ENCODE measurements at regions not wholly inside any gene's neighbourhood (a gene's known extent, or its start where the extent isn't known, plus 50 kb on each side); places are given as distances from the start of the nearest gene placed in this dataset.

DNA sequence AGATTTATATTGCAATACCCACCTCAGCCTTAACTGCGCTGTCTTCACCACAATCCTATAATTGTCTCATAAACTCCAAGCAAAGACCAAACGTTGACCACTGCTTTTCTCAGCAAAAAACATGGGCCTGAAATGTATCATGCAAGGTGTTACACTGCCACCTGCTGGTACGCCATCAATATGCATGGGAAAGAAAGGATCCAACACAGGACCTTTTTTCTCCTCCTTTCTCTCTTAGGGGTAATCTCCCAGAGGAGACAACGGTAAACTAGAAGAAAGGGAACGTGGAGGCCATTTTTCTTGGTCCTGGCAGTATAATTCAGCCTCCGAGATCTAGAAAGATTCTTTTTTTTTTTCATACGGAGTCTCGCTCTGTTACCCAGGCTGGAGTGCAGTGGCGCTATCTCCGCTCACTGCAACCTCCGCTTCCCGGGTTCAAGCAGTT lies 79.1 kb upstream of the MPP7 start (continued):
- TF ChIP-seq MBD4 (IDR thresholded peaks at IDR 0.05; ENCODE audit: borderline replicate concordance, low read length) (no peak), ZSCAN25 (CRISPR knock-in tag; IDR thresholded peaks at IDR 0.05) (0 out of 2 replicates have a peak, but pooled peaks have one; percentile 24), THAP11 (CRISPR knock-in tag; IDR thresholded peaks at IDR 0.05) (0 out of 2 replicates have a peak, but pooled peaks have one; percentile 36), ZNF768 (CRISPR knock-in tag; IDR thresholded peaks at IDR 0.05) (no peak), RXRB (CRISPR knock-in tag; IDR thresholded peaks at IDR 0.05; ENCODE audit: borderline replicate concordance) (peak; percentile 52; the same call in 1 of the 2 replicates), RFX5 (IDR thresholded peaks at IDR 0.05; ENCODE audit: low read depth, low read length) (0 out of 2 replicates have a peak, but pooled peaks have one; percentile 23), TARDBP (CRISPR knock-in tag; IDR thresholded peaks at IDR 0.05) (peak; percentile 23; the same call in 1 of the 2 replicates), ZSCAN30 (CRISPR knock-in tag; IDR thresholded peaks at IDR 0.05) (no peak), KLF16 (CRISPR knock-in tag; IDR thresholded peaks at IDR 0.05) (peak in 1 of 2 experiments; percentile 65; a peak in 2 of 4 replicates), ZNF644 (CRISPR knock-in tag; IDR thresholded peaks at IDR 0.05; ENCODE audit: low read depth) (peak; percentile 46; the same call in 1 of the 2 replicates), KAT7 (CRISPR knock-in tag; IDR thresholded peaks at IDR 0.05; ENCODE audit: borderline replicate concordance) (0 out of 2 replicates have a peak, but pooled peaks have one; percentile 32), FOXA3 (CRISPR knock-in tag; IDR thresholded peaks at IDR 0.05) (peak; percentile 37; the same call in 1 of the 2 replicates), ERF (CRISPR knock-in tag; IDR thresholded peaks at IDR 0.05) (peak; percentile 63; the same call in 1 of the 2 replicates), REPIN1 (CRISPR knock-in tag; IDR thresholded peaks at IDR 0.05; ENCODE audit: borderline replicate concordance, low read depth) (peak; percentile 64; the same call in 1 of the 2 replicates), MAFK (conservative IDR thresholded peaks at IDR 0.05 in 1 of 2, IDR thresholded peaks at IDR 0.05 in 1 of 2; ENCODE audit: low read length in 2 of 2) (peak; percentile 73 to 80; a peak in 3 of 4 replicates), GATAD2A (CRISPR knock-in tag; IDR thresholded peaks at IDR 0.05) (peak; percentile 48; the same call in 1 of the 2 replicates), SMAD3 (CRISPR knock-in tag; IDR thresholded peaks at IDR 0.05) (0 out of 2 replicates have a peak, but pooled peaks have one; percentile 52), SOX13 (IDR thresholded peaks at IDR 0.05) (no peak), SOX13 (CRISPR knock-in tag; conservative IDR thresholded peaks at IDR 0.05 in 1 of 2, IDR thresholded peaks at IDR 0.05 in 1 of 2) (peak in 1 of 2 experiments; percentile 24; a peak in 1 of 4 replicates), SALL1 (CRISPR knock-in tag; IDR thresholded peaks at IDR 0.05) (peak; percentile 56; the same call in 1 of the 2 replicates), ZNF136 (CRISPR knock-in tag; IDR thresholded peaks at IDR 0.05; ENCODE audit: low read depth) (no peak), RAD21 (CRISPR knock-in tag; IDR thresholded peaks at IDR 0.05) (peak; percentile 96), ZNF12 (CRISPR knock-in tag; IDR thresholded peaks at IDR 0.05) (0 out of 2 replicates have a peak, but pooled peaks have one; percentile 36), ELF3 (CRISPR knock-in tag; IDR thresholded peaks at IDR 0.05) (0 out of 2 replicates have a peak, but pooled peaks have one; percentile 43), PHF8 (CRISPR knock-in tag; IDR thresholded peaks at IDR 0.05) (0 out of 2 replicates have a peak, but pooled peaks have one; percentile 35), ZNF678 (CRISPR knock-in tag; IDR thresholded peaks at IDR 0.05) (no peak)
- TF ChIP-seq, protein P1, sequence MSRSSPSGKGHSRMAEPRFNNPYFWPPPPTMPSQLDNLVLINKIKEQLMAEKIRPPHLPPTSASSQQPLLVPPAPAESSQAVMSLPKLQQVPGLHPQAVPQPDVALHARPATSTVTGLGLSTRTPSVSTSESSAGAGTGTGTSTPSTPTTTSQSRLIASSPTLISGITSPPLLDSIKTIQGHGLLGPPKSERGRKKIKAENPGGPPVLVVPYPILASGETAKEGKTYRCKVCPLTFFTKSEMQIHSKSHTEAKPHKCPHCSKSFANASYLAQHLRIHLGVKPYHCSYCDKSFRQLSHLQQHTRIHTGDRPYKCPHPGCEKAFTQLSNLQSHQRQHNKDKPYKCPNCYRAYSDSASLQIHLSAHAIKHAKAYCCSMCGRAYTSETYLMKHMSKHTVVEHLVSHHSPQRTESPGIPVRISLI (CRISPR knock-in tag; IDR thresholded peaks at IDR 0.05; ENCODE audit: borderline replicate concordance), result peak; percentile 67; the same call in 1 of the 2 replicates
- TF ChIP-seq, protein P2, sequence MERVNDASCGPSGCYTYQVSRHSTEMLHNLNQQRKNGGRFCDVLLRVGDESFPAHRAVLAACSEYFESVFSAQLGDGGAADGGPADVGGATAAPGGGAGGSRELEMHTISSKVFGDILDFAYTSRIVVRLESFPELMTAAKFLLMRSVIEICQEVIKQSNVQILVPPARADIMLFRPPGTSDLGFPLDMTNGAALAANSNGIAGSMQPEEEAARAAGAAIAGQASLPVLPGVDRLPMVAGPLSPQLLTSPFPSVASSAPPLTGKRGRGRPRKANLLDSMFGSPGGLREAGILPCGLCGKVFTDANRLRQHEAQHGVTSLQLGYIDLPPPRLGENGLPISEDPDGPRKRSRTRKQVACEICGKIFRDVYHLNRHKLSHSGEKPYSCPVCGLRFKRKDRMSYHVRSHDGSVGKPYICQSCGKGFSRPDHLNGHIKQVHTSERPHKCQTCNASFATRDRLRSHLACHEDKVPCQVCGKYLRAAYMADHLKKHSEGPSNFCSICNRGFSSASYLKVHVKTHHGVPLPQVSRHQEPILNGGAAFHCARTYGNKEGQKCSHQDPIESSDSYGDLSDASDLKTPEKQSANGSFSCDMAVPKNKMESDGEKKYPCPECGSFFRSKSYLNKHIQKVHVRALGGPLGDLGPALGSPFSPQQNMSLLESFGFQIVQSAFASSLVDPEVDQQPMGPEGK (CRISPR knock-in tag; IDR thresholded peaks at IDR 0.05), result peak; percentile 23; the same call in 1 of the 2 replicates
- TF ChIP-seq, protein P3, sequence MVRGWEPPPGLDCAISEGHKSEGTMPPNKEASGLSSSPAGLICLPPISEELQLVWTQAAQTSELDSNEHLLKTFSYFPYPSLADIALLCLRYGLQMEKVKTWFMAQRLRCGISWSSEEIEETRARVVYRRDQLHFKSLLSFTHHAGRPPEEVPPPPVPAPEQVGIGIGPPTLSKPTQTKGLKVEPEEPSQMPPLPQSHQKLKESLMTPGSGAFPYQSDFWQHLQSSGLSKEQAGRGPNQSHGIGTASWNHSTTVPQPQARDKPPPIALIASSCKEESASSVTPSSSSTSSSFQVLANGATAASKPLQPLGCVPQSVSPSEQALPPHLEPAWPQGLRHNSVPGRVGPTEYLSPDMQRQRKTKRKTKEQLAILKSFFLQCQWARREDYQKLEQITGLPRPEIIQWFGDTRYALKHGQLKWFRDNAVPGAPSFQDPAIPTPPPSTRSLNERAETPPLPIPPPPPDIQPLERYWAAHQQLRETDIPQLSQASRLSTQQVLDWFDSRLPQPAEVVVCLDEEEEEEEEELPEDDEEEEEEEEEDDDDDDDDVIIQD (CRISPR knock-in tag; IDR thresholded peaks at IDR 0.05; ENCODE audit: low read depth), result peak; percentile 67; the same call in 1 of the 2 replicates

All from HepG2 (cell line).